Sigmoid colon (tissue), 4 donors: ENCODE measurements at regions not wholly inside any gene's neighbourhood (a gene's known extent, or its start where the extent isn't known, plus 50 kb on each side); places are given as distances from the start of the nearest gene placed in this dataset.

Experiments
- EP300 ChIP-seq, 4 donors: sonication (generic); formaldehyde crosslinking; IDR thresholded peaks; one replicate each; pipeline ENCODE4 v1.6.1; 2017; ENCODE audit warnings: antibody characterized with exemption in 4 of 4
- POLR2A ChIP-seq, 2 donors: fragments of 450-650 bp; IDR thresholded peaks; one replicate each; pipeline ENCODE4 v1.6.1; 2016; ENCODE audit warnings: antibody characterized with exemption in 2 of 2, mild to moderate bottlenecking in 2 of 2, moderate library complexity in 2 of 2
- POLR2AphosphoS5 ChIP-seq, 4 donors: sonication (generic); formaldehyde crosslinking; IDR thresholded peaks; one replicate each; pipeline ENCODE4 v1.6.1; 2017; ENCODE audit warnings: antibody characterized with exemption in 4 of 4
- TF ChIP-seq, protein P1 (sequence below), 4 experiments: fragments of 450-650 bp in 3 of 4; fragments of 200-600 bp in 1 of 4; IDR thresholded peaks; one replicate each; pipeline ENCODE4 v1.5.1; 2016 to 2019; ENCODE audit warnings: antibody characterized with exemption in 4 of 4, mild to moderate bottlenecking in 3 of 4, moderate library complexity in 2 of 4

DNA sequence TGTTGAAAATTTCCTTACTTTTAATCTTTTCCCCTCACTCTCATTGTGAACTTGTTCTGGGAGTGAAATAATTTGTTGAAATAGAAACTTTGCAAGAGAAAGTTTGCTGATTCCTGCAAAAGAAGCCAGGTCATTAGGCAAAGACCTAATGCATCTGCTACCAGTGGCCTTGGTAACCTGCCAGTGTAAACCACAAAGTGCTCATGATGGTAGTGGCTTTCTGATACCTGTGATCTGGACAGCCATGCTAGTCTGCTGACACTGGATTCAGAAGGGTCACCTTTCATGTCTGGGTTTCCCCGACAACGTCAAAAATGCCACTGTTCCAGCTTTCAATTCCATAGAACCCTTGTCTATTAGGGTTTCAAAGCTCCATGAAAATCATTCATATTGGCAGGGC is 123.7 kb upstream of the MCTP2 start:
- TF ChIP-seq, protein P1, sequence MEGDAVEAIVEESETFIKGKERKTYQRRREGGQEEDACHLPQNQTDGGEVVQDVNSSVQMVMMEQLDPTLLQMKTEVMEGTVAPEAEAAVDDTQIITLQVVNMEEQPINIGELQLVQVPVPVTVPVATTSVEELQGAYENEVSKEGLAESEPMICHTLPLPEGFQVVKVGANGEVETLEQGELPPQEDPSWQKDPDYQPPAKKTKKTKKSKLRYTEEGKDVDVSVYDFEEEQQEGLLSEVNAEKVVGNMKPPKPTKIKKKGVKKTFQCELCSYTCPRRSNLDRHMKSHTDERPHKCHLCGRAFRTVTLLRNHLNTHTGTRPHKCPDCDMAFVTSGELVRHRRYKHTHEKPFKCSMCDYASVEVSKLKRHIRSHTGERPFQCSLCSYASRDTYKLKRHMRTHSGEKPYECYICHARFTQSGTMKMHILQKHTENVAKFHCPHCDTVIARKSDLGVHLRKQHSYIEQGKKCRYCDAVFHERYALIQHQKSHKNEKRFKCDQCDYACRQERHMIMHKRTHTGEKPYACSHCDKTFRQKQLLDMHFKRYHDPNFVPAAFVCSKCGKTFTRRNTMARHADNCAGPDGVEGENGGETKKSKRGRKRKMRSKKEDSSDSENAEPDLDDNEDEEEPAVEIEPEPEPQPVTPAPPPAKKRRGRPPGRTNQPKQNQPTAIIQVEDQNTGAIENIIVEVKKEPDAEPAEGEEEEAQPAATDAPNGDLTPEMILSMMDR (IDR thresholded peaks at IDR 0.05): no peak
- no peak for TF ChIP-seq POLR2AphosphoS5 (IDR thresholded peaks at IDR 0.05)
- no peak for TF ChIP-seq POLR2A (IDR thresholded peaks at IDR 0.05)
- TF ChIP-seq EP300 (IDR thresholded peaks at IDR 0.05): no peak
